SU-DHL-6 (cell line): ENCODE measurements at regions not wholly inside any gene's neighbourhood (a gene's known extent, or its start where the extent isn't known, plus 50 kb on each side); places are given as distances from the start of the nearest gene placed in this dataset.

Experiments used
- H2AFZ ChIP-seq: fragments of 200-600 bp; sonication (generic); 2 replicates; pipeline ENCODE4 v1.6.1; 2014; ENCODE audit warnings: low read depth, mild to moderate bottlenecking, moderate library complexity, mixed read lengths, antibody characterized with exemption, low read length; ENCODE audit not compliant: severe bottlenecking
- H3F3A ChIP-seq: fragments of 200-600 bp; shearing (Covaris generic); 2 replicates; pipeline ENCODE4 v1.6.0; 2016; ENCODE audit warnings: antibody characterized with exemption, mild to moderate bottlenecking; ENCODE audit not compliant: insufficient read depth
- H3K27ac ChIP-seq: fragments of 200-600 bp; sonication (generic); 2 replicates; pipeline ENCODE4 v1.5.1; 2016; ENCODE audit warnings: low read depth, mild to moderate bottlenecking, low read length, moderate library complexity, mixed read lengths
- H3K27me3 ChIP-seq: fragments of 200-600 bp; sonication (generic), shearing (Covaris generic); 2 replicates; pipeline ENCODE4 v1.6.0; 2014; ENCODE audit warnings: mild to moderate bottlenecking, low read length
- H3K36me3 ChIP-seq: fragments of 200-600 bp; sonication (generic); 2 replicates; pipeline ENCODE4 v1.6.1; 2014; ENCODE audit warnings: mild to moderate bottlenecking, low read length, mixed read lengths
- H3K4me2 ChIP-seq: fragments of 300-600, 200-600 bp; shearing (Covaris generic), sonication (generic); 2 replicates; pipeline ENCODE4 v1.6.0; 2014; ENCODE audit warnings: low read length, low read depth, mild to moderate bottlenecking; ENCODE audit not compliant: poor library complexity, severe bottlenecking
- H3K4me3 ChIP-seq: fragments of 200-600 bp; sonication (generic); 2 replicates; pipeline ENCODE4 v1.5.1; 2014; ENCODE audit warnings: antibody characterized with exemption, low read length, mild to moderate bottlenecking, mixed read lengths; ENCODE audit not compliant: insufficient read depth, poor library complexity, severe bottlenecking
- H3K79me2 ChIP-seq: fragments of 200-600 bp; sonication (generic); 2 replicates; pipeline ENCODE4 v1.6.1; 2014; ENCODE audit warnings: mild to moderate bottlenecking, low read length, moderate library complexity; ENCODE audit not compliant: insufficient read depth
- H3K9ac ChIP-seq: fragments of 200-600 bp; sonication (generic); 2 replicates; pipeline ENCODE4 v1.7.0; 2014; ENCODE audit warnings: mild to moderate bottlenecking, low read length
- H3K9me2 ChIP-seq: fragments of 200-600 bp; sonication (generic); replicated peaks from 2 replicates; pipeline ENCODE4 v1.6.1; 2014; ENCODE audit warnings: low read length; ENCODE audit not compliant: insufficient read depth
- H3K9me3 ChIP-seq: fragments of 200-600 bp; sonication (generic); 2 replicates; pipeline ENCODE4 v1.6.1; 2014; ENCODE audit warnings: low read length, mixed read lengths; ENCODE audit not compliant: insufficient read depth
- H4K20me1 ChIP-seq: fragments of 200-600 bp; sonication (generic); 2 replicates; pipeline ENCODE4 v1.6.1; 2014; ENCODE audit warnings: low read depth, mild to moderate bottlenecking, antibody characterized with exemption, low read length, moderate library complexity, mixed read lengths
- EZH2phosphoT487 ChIP-seq: fragments of 200-600 bp; sonication (generic), shearing (Covaris generic); conservative IDR thresholded peaks from 2 replicates; pipeline ENCODE4 v1.6.1; 2018; ENCODE audit warnings: mild to moderate bottlenecking, antibody characterized with exemption, low read length, moderate library complexity, mixed read lengths
- TF ChIP-seq, protein P1 (sequence below): fragments of 200-600 bp; sonication (generic); IDR thresholded peaks from one replicate; pipeline ENCODE4 v1.5.1; 2017; ENCODE audit warnings: antibody characterized with exemption, mild to moderate bottlenecking, low read length, moderate library complexity; ENCODE audit not compliant: insufficient read depth, poor library complexity, severe bottlenecking

DNA sequence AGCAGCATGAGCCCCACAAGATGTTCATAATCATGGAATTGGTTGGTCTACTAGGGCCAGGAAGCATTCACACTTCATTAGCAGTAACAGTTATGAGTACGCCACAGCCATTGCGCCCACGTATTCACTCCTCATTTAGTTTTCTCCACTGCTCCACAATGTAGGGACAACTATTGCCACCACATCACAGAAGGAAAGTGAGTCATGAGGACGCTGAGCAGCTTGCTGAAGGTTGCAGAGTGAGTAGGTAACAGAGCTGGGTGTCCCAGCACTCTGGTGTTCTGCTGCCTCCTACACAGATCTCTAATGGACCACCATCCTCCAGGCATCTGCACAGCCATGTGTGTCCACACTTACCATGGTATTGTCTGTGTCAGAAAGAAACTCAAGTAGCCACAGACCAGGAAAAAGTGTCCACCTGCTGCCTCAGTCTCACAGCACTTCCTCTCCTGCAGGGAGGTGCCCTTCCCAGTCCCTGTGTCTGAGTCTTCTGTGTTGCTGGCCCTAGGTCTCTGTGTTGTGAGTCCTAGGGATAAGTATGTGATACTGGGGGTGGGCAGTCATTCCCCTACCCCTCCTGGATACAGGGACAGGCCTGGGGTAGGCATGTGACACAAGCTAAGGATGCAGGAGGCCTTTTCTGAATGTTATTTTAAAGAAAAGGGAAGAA lies 103.9 kb downstream of the TTLL2 start:
- Histone ChIP-seq H3K4me3 (no peak overlapping the region), H3K9me3 (no peaks in the 10 kb centered on the region), H4K20me1 (no peaks in the 10 kb centered on the region), H3K36me3 (no peaks in the 10 kb centered on the region), H3K27me3 (no peaks in the 10 kb centered on the region), H3K9ac (no peak overlapping the region), H2AFZ (no peak overlapping the region), H3K4me2 (no peak overlapping the region), H3K79me2 (no peaks in the 10 kb centered on the region), H3K9me2 (no peaks in the 10 kb centered on the region), H3K27ac (no peak overlapping the region), H3F3A (no peaks in the 10 kb centered on the region)
- TF ChIP-seq, protein P1, sequence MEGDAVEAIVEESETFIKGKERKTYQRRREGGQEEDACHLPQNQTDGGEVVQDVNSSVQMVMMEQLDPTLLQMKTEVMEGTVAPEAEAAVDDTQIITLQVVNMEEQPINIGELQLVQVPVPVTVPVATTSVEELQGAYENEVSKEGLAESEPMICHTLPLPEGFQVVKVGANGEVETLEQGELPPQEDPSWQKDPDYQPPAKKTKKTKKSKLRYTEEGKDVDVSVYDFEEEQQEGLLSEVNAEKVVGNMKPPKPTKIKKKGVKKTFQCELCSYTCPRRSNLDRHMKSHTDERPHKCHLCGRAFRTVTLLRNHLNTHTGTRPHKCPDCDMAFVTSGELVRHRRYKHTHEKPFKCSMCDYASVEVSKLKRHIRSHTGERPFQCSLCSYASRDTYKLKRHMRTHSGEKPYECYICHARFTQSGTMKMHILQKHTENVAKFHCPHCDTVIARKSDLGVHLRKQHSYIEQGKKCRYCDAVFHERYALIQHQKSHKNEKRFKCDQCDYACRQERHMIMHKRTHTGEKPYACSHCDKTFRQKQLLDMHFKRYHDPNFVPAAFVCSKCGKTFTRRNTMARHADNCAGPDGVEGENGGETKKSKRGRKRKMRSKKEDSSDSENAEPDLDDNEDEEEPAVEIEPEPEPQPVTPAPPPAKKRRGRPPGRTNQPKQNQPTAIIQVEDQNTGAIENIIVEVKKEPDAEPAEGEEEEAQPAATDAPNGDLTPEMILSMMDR = no peak
- no peak for TF ChIP-seq EZH2phosphoT487

DNA sequence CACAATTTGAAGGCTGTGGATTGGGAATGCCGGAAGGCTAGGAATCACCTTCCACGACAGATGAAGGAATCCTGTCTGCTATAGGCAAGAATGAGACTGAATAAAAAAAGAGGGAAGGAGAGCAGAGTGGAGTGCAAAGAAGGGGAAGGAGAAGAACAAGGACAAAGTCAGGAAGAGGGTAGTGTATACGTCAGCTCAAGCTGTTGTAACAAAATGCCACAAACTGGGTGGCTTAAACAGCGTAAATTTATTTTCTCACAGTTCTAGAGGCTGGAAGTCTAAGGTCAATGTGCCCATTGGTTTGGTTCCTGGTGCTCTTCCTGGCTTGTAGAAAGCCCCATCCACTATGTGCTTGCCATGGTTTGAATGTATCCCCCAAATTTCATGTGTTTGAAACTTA lies 104.5 kb downstream of the TTLL2 start:
- H3K4me2 ChIP-seq = no peak overlapping the region
- H3K9me3 ChIP-seq = no peaks in the 10 kb centered on the region
- H3F3A ChIP-seq = no peaks in the 10 kb centered on the region
- TF ChIP-seq EZH2phosphoT487 = no peak
- TF ChIP-seq, protein P1 = no peak
- no peak overlapping the region for H3K4me3 ChIP-seq
- H3K27me3 ChIP-seq = no peaks in the 10 kb centered on the region
- H3K79me2 ChIP-seq = no peaks in the 10 kb centered on the region
- no peaks in the 10 kb centered on the region for H4K20me1 ChIP-seq
- no peak overlapping the region for H3K27ac ChIP-seq
- no peak overlapping the region for H2AFZ ChIP-seq
- H3K36me3 ChIP-seq = no peaks in the 10 kb centered on the region
- no peaks in the 10 kb centered on the region for H3K9me2 ChIP-seq
- no peak overlapping the region for H3K9ac ChIP-seq

DNA sequence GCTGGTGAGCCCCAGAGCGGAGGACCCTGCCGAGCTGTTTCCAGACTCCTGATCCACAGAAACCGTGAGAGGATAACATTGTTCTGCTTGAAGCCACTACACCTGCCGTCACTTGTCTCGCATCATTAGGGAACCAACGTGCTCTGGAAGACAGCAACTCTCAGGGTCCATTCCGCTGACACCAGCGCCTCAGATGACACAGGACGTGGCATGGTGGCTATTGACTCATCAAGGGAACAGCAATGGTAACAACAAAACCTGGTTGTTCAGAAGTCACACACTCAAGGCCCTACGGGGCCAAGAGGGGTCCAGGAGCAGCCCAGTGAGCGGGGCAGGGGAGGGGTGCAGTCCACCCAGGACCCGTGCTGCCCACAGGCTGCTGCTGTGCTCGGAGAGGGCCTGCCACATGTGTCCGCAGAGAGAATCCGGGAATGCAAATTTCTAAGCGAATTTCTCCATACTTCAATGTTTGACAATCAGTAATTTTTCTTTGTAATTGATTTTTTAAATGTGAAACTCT lies 110.4 kb downstream of the TTLL2 start:
- no peak overlapping the region for H3K27ac ChIP-seq
- H3K27me3 ChIP-seq = no peaks in the 10 kb centered on the region
- no peaks in the 10 kb centered on the region for H3K79me2 ChIP-seq
- H3K9ac ChIP-seq = no peak overlapping the region
- no peak overlapping the region for H3K4me3 ChIP-seq
- H2AFZ ChIP-seq = no peak overlapping the region
- H3F3A ChIP-seq = no peaks in the 10 kb centered on the region
- H4K20me1 ChIP-seq = no peaks in the 10 kb centered on the region
- TF ChIP-seq EZH2phosphoT487 = no peak
- TF ChIP-seq, protein P1 = no peak
- no peaks in the 10 kb centered on the region for H3K9me2 ChIP-seq
- no peak overlapping the region for H3K4me2 ChIP-seq
- H3K9me3 ChIP-seq = no peaks in the 10 kb centered on the region
- H3K36me3 ChIP-seq = no peaks in the 10 kb centered on the region
